GM10248 (cell line): ENCODE measurements at regions not wholly inside any gene's neighbourhood (a gene's known extent, or its start where the extent isn't known, plus 50 kb on each side); places are given as distances from the start of the nearest gene placed in this dataset.
"Not testable (repeated sequence)": the region's sequence is repeated elsewhere in the genome, so short reads cannot be mapped to it uniquely, and the experiment has no call there.

Source experiments
- CTCF ChIA-PET: fragments of 300-600 bp; sonication (Branson Sonifier 250); formaldehyde crosslinking; extraction: SDS; loops from one replicate; lab custom pipeline; 2021; ENCODE audit warnings: antibody characterized with exemption; lab: Yijun Ruan, JAX
- POLR2A ChIA-PET: fragments of 350-650 bp; sonication (Branson Sonifier 250); formaldehyde crosslinking; extraction: SDS; loops from one replicate; lab custom pipeline; 2020; ENCODE audit warnings: antibody characterized with exemption; lab: Yijun Ruan, JAX
- DNase-seq: peaks from one replicate; pipeline ENCODE4 v3.0.0; 2012; ENCODE audit errors: extremely low spot score
- TF ChIP-seq, protein P1 (sequence below): IDR thresholded peaks from 2 replicates; pipeline ENCODE4 v1.5.1; 2012; ENCODE audit warnings: mild to moderate bottlenecking, low read depth; ENCODE audit errors: extremely low read depth, missing control alignments, control extremely low read depth

DNA sequence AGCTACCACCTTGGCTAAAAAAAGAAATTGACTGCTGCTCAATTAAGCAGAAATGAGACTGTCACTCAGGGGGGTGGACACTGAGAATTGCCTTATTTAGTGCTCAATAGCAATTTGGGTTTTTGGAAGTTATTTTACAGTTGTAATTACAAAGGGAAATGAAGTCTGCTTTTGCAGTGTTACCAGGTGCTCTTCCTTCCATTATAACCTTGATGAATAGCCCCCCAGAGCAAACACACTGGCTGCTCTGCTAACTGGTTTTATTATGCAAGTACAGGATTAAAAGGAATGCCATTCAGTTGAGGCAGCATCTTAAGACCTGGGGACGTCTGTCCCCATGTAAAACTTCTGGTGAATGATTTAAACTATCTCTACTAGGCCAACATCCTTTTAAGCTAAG, 191.0 kb downstream of the EVX1 start:
- no peak for DNase-seq
- ChIA-PET CTCF (interaction anchor here (1.1 kb wide), 1 partner anchor 26 kb away, joined by 4 read pairs; no protein-coding TSS in a partner anchor), POLR2A (no interaction called here)
- TF ChIP-seq, protein P1, sequence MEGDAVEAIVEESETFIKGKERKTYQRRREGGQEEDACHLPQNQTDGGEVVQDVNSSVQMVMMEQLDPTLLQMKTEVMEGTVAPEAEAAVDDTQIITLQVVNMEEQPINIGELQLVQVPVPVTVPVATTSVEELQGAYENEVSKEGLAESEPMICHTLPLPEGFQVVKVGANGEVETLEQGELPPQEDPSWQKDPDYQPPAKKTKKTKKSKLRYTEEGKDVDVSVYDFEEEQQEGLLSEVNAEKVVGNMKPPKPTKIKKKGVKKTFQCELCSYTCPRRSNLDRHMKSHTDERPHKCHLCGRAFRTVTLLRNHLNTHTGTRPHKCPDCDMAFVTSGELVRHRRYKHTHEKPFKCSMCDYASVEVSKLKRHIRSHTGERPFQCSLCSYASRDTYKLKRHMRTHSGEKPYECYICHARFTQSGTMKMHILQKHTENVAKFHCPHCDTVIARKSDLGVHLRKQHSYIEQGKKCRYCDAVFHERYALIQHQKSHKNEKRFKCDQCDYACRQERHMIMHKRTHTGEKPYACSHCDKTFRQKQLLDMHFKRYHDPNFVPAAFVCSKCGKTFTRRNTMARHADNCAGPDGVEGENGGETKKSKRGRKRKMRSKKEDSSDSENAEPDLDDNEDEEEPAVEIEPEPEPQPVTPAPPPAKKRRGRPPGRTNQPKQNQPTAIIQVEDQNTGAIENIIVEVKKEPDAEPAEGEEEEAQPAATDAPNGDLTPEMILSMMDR, result no peak

DNA sequence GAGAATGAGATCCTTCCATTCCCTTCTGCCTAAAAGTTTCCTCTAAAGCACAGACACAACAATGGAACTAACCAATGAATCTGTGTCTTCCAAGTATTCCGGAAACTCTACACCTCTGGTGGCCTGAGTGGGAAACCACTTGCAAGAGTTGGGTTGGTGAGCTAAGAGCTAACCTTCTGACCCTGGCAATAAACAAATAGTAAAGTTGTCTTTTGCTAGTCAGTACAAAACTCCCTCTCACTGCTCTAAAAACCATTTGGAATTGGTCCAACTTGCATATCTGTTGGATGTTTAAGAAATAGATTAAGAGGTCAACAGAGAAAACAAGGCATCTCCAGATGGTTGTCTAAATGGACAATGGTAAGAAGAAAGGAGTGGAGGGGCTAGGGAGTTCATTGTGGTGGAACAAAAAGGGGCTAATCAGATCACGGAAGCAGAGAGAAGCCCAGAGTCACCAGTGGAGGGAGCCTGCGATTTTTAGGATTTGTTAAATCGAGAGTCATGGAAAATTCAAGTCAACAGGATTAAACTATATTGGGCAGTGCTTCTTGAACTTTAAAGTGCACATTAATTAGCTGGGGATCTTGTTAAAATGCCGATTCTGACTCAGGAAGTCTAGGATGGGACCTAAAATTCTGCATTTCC, 192.3 kb downstream of the EVX1 start:
- ChIA-PET CTCF (no interaction called here), POLR2A (no interaction called here)
- no peak for DNase-seq
- TF ChIP-seq, protein P1, result no peak

DNA sequence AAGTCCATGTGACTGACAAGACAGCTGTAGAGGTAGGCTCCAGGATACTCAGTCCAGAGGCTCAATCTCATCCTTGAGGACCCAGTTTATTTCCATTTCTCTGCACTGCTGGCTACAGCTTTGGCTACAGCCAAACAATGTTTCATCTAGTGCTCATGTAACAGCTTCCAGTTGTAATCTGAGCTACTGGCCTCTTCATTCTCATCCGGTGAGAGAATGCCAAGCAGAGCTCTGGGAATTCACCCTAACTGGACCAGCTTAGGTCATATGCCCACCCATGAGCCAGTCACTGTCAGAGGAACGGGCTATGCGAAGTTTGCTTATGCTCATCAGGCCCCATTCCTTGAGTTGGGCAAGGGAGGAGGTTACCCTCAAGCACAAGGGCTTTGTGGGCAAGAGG, 192.9 kb downstream of the EVX1 start:
- no peak for DNase-seq
- TF ChIP-seq, protein P1, result no peak
- CTCF ChIA-PET, result no interaction called here
- POLR2A ChIA-PET, result no interaction called here

DNA sequence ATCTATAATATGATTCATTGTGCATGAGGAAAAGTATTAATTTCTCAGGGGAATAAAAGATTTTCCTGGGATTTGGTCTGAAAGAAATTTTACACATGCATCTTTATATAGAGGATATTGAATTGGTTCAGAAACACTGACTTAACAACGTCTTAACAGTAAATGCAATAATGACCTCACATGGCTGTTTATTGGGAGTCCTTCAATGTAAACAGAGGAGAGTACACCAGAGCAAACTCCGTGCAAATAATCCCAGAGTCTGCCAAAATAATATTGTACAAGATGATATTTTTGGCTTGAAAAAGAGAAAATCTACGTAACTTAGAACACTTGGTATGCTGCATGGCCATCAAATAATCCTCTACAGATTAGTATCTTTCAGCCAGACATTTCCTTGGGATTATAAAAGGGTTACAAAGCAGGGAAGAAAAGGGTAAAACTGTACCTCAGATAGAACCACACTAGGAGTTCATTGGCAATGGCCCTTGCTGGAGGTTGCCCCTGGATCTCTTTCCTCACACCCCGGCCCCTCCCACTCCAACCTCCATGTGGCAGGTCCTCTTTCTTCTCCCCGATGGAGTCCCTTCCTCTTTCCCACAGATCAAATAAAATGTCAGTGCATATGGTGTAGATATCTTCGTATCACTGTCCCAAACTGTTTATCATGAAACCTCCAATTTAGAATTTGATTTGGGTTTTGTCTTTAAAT, 196.4 kb downstream of the EVX1 start:
- DNase-seq, result no peak
- ChIA-PET POLR2A (no interaction called here), CTCF (no interaction called here)
- TF ChIP-seq, protein P1, result no peak

DNA sequence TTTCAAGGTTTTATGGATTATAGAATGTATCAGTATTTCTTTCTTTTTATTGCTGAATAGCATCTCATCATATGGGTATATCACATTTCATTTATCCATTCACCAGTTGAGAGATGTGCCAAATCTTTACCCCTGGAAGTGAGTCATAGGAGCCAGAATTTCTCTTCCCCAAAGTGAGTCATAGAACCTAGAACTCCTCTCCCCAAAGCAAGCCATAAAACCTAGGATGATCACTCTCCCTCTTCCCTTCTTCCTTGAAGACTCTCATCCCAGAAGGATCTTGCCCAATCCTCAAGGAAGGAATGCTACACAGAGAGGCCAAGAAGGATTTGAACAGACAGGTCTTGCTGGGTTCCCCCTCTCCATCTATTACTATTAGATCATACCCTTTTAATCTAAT, 199.9 kb downstream of the EVX1 start:
- TF ChIP-seq, protein P1, result no peak
- DNase-seq, result no peak
- ChIA-PET CTCF (no interaction called here), POLR2A (no interaction called here)

DNA sequence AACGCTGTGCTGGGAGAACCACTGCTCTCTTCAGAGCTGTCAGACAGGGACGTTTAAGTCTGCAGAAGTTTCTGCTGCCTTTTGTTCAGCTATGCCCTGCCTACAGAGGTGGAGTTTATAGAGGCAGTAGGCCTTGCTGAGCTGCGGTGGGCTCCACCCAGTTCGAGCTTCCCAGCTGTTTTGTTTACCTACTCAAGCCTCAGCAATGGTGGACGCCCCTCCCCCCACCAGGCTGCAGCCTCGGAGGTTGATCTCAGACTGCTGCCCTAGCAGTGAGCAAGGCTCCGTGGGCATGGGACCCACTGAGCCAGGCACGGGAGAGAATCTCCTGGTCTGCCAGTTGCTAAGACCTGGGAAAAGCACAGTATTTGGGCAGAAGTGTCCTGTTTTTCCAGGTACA, 206.4 kb downstream of the EVX1 start:
- DNase-seq, POLR2A ChIA-PET, CTCF ChIA-PET: not testable (repeated sequence)

DNA sequence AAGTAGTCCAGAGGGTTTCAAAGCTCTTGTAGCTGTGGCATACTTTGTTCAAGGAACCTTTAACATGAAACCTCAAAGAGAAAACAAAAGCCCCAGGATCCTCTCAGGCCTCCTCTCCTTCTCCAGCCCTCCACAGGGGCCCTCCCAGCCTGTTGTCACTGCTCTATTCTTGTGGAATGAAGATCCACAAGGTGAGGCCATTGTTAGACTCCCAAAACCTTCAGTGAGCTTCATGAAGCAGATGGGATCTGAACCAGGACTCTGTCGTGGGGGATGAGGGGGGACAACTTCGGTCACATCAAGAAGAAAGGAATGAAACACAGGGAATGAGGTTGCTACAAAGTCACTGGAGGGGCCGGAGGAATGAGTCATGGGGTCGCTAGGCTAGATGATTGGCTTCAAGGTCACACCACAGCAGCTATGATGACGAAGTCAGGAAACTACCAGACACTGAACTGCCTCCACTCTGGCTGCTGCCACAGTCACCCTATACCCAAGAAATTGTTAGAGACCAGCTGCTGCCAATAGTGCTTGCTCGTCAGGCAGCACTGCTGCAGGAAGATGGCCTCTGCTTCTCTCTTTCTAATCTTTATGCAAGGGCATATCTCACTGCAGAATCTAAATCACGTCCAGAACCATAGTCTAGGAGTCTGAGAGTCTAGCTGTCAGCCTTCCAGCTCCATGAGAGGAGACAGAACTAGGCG, 208.8 kb downstream of the HIBADH start:
- POLR2A ChIA-PET, result interaction anchor here (0.7 kb wide), 1 partner anchor 355 kb away, joined by 9 read pairs; no protein-coding TSS in a partner anchor
- DNase-seq, result no peak
- CTCF ChIA-PET, result interaction anchor here (0.8 kb wide), 1 partner anchor 97 kb away, joined by 3 read pairs; no protein-coding TSS in a partner anchor
- TF ChIP-seq, protein P1, result no peak

DNA sequence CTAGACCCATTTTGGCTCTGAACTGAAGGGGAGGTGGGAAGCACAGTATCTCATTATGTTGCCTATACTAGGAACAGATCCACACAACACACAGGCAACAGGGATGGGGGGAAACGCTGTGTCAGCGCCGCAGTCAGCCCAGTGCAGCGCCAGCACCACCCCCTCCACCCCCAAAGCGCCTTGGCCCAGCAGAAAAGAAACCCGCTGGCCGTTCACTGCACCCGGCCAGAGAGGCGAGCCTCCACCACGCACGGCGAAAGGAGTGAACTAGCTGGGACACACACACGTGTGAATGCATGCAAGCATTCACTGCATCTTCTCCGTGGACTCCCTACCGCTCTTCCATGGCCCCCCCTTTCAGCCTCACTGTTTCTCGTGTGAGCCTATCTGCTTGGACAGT, 205.6 kb downstream of the HIBADH start:
- CTCF ChIA-PET, POLR2A ChIA-PET, DNase-seq: not testable (repeated sequence)

DNA sequence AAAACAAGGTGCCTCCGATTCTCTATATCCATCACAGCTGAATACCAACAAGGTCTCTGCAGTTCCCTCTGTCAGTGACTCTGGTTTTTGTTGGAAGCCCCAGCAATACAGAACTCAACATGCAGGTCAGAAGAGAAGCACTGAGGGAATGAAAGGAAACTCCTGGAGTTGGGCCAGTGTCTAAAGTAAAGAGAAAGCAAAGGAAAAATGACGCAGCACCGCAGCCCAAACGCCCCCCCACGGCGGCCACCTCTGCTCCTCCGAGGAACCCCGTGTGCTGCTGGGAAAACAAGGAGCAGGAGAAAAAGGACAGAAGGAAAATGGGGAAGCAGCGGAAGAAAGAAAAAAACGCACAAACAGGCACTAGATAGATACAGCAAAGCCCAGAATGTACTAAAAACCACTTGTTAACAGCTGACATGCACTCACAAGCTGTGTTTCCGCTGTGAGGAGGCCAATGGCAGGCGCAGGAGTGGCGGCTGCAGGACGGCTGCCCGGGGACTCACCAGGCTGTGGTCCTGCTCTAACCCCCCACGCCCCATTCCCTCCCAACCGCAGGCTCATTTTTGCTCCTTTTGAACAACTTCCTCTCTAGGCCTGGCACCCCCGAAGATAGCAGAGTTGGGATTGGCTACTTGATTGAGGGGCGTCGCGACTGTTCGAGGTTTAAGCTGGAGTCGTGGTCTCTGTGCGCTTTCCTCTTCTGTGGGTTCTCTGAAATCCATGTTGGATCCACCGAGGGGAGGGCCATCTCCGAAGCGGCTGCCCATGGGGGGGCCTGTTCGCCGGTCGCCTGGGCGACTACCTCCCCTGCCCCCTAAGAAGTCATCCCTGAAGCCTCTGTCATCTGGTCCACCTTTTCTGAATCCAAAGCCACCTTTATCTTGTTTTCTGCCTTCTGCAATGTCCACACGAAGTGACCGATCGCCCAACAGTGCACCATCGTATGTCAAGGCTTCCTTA, 204.8 kb downstream of the HIBADH start:
- DNase-seq, POLR2A ChIA-PET, CTCF ChIA-PET: not testable (repeated sequence)
